HG03039 (cell line): ENCODE measurements at regions not wholly inside any gene's neighbourhood (a gene's known extent, or its start where the extent isn't known, plus 50 kb on each side); places are given as distances from the start of the nearest gene placed in this dataset.

Experiments
- ATAC-seq: cut with Tn5 transposase; IDR thresholded peaks from one replicate; pipeline ENCODE4 v1.9.1; 2021; ENCODE audit warnings: mild to moderate bottlenecking, moderate library complexity; ENCODE audit not compliant: unreplicated experiment

DNA sequence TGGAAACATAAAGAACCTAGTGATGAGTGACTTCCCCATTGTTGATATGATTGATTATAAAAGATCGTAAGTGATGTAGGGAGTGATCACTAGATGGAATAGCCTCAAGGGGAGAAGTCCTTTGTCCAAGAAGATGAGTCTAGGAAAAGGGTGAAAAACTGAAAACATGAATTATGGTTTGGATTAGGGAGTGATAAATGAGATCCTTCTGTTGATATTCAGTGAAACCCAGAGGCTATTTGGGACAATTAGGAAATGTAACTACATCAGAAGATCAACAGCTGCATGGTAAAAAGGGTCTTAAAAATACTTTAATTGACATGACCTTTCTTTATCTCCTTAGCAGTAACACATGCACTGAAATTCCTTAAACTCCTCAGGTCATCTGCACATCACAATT, 124.0 kb upstream of the UNC5C start:
- no peak for ATAC-seq

DNA sequence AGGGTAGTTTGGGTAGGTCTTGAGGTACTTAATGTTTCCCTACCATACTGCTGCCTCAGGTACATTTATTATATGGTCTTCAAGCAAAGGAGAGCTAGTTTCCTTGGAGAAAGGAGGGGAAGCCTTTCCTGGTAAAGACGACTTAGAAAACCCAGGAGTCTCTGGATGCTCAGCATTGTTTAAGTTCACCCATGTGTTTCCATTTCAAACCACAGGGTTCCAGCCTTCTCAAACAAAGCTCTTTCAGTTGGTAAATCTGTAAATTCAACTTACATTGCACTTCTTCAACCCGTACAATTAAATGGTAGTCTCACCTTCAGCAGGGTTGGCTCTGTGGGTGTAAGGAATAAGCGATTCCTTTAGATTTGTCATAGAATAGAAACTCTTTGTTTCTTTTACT, 111.9 kb upstream of the UNC5C start:
- no peak for ATAC-seq

DNA sequence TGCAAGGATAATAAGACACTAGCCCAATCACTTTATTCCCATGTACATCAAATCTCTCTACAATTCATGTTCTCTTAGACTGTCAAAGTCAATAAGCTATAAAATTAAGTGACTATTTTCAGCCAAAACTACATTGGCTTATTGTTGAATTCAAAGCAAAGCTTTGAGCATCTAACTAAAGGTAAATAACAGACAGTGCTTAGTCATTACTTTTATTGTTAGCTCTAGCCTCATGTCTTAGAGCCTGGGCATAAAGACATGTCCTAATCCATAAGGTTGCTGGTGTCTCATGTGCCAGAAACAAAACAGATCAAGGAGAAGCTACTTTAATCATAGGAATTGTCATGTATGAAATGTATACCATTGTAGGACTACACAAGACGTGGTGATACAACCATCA, 103.1 kb upstream of the UNC5C start:
- no peak for ATAC-seq

DNA sequence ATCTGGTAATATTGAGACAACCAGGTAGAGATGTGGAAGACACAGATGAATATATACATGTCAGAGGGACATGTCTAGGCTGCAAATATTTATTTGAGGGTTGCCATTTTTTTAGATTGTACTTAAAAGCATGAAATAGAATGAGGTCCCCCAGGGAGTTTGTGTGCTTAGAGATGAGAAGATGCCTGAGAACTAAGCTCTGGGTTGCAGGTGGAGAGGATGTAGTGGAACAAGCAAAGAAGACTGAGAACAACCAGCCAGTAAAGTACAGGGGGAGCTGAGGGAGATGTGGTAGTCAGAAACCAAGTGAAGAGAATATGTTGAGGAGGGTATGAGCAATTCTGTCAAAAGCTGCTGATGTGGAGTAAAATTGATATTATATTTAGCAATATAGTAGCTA, 95.6 kb upstream of the UNC5C start:
- no peak for ATAC-seq

DNA sequence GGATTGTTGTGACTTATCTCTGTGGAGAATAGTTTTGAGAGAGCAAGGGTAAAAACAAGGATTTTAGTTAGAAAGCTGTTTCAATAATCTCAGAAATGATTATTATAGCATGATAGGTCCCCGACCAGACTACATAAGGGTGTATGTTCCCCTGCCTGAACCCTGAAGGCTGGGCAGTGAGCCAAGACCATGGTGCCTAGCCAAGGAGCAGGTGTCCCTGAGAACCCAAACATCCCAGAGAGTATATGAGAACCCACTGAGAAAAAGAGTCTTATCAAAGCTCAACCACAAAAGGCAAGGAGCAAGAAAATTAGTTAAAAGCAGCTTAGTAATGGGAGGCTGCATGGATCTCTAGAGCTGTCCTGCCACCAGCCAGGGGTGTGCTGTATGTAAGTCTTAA, 94.9 kb upstream of the UNC5C start:
- no peak for ATAC-seq

DNA sequence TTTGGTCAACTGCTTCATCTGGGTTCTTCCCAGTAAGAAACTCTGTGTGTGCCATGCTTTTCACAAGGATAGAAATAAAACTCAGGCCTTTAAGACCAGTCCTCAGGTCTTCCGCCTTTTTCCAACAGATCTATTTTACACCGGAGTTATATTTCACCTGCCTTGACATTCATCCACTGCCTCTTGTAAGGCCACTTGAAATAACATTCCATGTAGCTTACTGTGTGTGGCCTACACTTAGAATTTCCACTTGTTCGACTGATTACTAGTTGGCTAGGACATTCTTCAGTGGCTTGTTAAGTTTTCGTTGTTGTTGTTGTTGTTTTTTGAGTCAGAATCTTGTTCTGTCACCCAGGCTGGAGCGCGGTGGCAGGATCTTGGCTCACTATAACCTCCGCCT, 92.8 kb upstream of the UNC5C start:
- no peak for ATAC-seq

DNA sequence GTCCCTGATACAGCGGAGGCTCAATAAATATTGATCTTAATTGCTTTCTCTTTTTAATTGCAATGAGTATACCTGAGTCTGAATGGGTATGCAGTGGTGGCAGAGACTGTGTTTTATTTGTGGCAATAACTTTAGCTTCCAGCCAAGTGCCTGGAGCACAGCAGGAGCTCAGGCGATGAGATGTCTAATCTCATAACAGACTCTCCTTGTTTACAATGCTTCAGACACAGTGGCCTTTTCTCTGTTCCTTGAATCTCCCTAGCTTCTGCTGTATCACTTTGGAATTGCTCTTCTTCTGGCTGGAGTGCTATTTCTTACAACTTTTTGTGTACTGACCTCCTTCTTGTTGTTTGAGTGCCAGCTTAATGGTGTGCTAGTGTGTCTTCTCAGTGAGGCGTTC, 91.5 kb upstream of the UNC5C start:
- no peak for ATAC-seq

DNA sequence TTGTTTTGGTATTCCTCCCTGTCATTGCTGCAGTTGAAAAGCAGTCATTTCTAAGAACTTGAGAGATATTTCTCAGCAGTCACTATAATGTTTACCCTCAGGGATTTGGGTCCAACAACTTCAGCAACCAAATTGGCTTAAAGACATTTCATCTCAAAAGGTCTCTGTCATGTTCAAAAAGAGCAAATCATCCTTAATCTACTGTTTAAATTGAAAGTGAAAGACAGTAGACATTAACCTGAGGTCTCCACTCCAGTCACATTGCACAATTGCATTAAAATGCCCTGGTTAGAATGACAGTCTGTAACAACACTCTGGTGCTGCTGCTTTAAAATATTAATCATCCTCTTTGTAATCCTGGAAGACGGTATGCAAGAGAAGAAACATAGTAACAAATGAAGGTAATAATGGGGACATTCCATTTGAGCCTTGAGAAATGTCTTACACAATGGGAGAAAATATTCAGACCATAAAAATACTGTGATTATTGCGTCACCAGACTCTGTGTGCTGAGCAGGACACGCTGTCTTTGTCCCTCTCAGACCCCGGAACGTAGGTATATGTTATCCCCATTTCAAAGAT, 90.2 kb upstream of the UNC5C start:
- ATAC-seq, result no peak

DNA sequence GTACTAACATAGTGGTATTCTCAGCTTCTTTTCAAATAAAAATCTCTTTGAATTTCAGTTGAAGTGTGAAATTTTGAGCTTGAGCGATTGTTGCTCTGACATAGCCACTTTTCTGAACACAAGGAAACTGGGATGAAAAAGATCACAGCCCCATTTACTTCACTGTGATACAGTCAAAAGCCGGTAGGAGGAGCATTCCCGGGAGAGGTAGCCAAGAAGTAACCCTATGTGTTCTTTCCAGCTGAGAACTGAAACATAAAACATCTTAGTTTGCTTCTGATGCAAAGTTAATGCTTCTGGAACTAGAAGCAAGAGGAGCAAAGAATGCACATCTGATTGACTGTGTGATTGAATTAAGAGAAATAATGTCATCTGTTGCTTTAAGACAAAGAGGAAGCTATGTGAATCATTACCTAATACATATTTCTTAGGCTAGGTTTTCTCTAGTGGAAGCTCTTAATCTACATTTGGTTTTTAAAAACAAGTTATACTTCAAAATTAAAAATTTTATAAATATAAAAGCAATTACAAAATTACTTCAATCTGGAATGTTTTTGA, 88.3 kb upstream of the UNC5C start:
- no peak for ATAC-seq

DNA sequence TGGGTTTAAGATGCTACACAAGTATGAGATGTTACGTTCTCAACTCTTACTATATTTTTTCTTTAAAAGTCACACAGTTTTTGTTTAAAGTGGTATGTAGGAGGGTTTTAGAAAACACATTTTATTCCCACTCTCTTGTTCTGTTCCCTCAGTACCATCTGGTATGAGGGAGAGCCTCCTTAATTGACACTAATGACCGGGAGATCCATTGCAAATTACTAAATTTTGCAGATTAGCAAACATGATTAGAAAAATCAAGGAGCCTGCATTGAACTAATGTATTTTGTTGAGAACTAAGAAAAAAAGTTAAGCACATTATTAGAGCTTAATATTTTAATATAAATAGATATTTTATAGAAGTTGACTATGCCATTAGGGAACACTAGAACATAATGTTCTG, 87.3 kb upstream of the UNC5C start:
- no peak for ATAC-seq

DNA sequence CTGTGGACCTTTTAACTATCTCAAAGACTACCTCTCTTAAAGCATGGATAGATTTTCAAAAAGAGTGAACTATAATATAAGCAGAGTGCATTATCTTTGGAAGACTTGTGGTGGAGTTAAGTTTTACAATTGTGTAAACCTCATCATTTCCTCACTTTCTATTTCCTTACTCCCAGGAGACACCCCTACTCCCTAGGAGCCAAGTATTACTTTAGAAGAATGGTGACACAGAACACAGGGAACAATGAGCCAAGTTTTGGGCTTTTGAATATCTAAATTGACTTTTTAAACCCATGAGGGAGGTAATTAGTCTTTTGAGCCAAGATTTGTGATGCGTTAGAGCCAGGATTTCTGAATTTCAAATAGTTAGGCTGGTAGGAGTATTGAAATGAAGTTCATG, 78.9 kb upstream of the UNC5C start:
- no peak for ATAC-seq

DNA sequence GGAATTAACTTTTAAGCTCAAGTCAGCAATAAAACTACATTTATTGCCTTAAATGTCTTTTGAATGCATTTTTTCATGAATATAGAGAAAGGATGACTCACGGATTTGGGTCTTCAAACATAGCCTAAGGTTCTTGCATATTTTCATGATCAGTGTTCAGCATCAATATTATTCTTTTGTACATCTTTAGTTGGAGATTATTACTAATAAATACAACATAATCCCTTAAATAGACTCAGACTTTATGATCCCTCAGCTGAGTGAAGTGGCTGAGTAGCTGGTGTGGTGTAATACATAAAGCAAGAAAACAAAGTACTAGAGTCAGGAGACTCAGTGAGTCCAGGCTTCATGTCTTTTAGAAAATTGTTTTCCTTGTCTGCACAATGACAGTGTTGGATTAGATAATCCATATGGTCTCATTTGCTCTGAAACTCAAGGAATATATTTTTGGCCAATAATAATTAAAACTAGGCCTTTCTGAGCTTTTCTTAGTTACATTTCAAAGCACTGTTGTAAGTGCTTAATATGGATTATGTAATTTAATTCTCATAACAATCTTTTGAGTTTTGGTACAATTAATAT, 78.3 kb upstream of the UNC5C start:
- ATAC-seq, result no peak

DNA sequence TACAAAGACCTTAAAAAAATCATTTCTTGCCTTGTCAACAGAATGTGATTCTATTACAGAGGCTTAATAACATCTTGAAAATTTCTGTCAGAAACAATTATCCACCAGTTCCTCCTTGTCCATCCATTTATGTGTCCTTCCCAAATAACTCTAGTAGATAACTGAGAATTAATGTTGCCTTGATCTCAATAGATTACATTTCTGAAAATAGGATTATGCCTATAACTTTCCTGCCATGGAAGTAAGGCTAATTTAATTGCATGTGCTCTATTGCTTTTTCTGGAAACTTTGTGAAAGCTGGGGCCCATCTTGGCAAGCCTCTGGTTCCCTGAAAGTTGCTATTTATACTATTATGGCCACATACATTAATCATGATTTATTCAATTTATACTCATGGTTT, 76.2 kb upstream of the UNC5C start:
- no peak for ATAC-seq

DNA sequence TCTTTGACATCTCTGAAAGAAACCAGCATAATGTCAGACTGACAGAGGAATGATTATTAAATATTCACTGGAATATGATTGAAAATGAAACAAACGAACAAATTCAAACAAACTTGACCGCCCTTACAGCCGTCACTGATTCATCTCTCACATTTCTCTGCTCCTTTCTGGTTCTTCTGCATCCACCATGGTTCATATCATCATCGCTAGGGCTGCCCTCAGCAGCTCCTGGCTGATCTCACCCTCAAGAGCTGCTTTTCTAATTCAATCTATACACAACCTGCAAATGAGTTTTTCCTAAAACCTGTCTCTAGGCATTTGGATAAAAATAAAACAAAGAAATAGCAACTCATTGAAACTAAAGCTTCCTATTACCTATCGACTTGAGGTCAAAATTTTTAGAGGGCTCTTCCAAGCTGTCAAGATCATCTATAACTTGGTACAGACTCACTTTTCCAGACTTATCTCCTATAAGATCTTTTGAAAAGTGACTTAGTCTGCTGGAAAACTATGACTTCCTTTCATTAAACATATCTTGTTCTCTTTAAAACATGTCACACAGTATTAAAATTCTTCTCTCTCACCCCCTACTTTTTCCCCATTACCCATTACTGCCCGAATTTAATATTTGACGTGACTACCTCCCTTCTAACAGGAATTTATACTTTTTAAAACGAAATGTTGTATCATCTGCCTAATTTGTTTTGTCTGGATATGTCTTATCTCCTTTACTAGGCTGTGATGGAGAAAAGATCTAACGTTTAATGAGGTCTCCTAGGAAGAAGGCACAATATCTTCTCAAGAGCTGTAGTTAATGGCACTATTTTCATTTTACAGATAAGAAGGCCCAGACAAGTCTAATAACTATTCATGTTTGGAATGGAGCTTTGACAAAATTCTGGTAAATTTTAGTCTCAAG, 71.0 kb upstream of the UNC5C start:
- no peak for ATAC-seq

DNA sequence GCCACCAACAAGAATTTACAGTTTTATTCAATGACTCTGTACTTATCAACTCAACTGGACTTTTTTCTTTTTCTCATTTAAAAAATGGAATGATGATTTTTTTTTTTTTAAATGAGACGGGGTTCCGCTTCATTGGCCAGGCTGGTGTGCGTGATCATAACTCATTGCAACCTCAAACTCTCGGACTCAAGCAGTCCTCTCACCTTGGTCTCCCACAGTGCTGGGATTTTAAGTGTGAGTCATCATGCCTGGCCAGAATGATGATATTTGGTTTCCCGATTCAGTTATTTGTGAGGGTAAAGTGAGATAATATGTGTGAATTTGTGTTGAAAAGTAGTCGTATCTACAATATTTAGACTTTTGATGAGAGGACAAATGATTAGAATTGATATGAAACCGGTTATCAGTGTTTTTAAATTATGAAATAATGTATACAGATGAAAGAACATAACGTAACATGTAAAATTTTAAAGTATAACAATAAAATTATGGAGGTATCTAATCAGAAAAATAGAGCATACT, 66.0 kb upstream of the UNC5C start:
- ATAC-seq, result no peak

DNA sequence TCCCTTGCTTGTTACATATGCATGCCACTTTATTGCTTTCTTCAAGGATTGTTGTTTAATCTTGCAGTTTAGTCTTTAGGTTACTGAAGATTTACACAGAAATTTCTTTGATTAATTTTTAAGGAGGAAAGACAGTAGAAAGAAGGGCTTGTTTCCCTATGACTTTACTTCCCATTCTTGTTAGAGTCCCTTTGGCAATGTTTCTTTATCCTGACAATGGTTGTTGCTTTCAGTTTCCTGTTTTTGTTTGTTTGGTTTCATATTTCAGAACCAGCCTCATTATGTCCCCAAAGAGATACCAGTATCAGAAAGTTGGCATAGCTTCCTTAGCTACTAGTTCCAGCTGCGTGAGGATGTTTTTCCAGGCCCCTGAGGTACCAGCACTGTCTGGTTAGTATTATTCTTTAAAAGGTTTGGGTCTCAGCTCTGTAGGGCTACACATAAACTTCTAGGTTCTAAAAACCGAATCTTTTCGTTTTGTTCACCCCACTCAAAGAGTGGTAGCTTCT, 61.3 kb upstream of the UNC5C start:
- no peak for ATAC-seq

DNA sequence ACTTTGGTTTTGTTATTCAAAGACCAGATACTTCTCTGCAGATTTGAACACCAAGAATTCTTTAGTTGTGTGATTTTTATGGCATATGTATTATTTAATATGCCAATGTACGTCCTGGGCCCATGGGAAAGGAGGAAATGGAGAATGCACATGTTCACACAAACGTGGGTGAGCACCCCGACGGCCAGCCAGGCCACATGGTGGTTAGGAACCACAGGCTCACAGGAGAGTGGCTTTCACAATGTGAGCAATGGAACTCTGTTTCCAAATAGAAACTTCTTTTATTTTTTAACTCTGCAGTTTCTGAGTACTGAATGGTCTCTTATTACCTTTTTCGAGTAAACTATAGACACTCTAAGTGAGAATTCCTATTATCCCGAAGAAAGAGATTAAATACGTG, 58.0 kb upstream of the UNC5C start:
- no peak for ATAC-seq

DNA sequence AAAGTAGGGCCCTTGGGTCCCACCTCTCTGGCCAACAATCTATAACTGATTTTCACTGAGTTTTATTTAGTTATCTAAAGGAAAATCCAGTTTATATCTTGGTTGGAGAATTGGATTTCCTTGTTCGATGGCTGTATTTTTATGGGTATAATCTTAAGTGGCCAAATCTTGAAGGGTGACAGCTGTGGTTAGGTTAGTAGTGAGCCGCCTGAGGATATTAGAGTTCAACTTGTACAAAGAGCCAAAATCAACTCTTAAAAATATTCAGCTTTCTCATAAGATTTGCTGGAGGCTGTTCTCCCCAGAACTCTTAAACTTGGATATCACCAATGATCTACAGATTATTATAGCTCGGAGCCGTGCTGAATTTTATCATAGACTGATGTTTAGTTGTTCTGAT, 54.6 kb upstream of the UNC5C start:
- no peak for ATAC-seq

DNA sequence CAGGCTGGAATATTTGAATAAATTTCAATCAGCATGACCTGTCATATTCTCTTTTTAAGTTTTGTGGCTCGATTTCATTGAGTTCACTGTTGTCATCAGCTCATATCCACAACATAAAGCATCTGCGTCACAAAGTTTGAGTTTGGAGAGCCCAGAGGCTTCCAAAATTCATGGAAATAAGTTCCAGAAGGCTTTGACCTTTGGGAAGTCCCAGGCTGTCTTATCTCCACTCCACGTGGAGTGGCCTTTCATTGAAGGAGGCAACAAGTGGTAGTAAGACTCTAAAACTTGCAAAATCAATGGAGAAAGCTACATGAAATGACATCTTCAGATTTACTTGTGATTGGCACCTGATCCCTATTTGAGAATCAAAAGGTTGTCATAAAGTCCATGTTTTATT, 54.1 kb upstream of the UNC5C start:
- no peak for ATAC-seq

DNA sequence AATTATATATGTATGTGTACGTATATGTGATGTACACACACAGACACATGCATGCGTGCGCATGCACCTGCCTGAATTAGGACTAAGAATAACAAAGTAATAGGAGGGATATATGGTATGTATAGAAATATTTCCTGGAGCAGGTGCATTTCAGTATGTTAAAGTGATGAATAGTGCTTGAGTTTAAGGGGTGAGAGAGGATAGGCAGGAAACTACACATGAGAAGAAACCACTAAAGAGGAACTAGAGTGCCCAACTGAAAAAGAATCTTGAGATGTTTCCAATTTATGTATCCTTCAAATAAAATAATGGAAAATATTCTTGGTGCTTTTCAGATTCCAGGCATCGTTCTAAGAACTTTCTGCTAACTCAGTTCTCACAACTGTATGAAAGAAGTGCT, 52.6 kb upstream of the UNC5C start:
- ATAC-seq, result no peak

DNA sequence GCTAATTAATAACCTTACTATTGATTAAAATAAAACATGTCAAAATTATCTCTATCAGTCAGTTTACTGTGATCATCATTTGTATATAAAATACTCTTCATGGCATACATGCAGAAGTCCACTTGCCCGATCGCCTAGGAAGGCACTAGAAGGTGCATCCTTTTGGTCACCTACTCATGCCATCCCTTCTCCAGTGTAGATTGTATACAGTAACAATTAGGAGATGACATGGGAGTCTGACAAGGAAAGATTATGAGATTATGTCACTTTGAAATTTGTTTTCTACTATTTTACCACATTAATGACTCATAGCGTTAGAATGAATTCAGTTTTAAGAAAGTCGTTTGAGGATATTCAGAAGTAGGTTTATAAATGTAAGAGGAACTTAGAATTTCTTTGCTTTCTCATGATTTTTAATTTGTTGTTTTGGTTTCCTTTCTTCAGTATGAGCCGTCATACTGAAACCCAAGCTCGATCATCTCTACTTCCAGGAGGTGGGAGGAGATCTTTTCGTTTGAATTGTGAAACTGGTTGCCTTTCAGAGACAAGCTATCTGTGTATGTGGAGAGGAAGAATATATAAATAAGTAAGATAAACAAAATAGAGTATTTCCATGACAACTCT, 51.1 kb upstream of the UNC5C start:
- peak; percentile 88 for ATAC-seq
